Ovary (tissue), 7 donors: ENCODE measurements at regions not wholly inside any gene's neighbourhood (a gene's known extent, or its start where the extent isn't known, plus 50 kb on each side); places are given as distances from the start of the nearest gene placed in this dataset.

ENCODE experiments used
- DNase-seq, 5 donors: peaks; one replicate each; pipeline ENCODE4 v3.0.0-alpha.2; 2019 to 2020
- H3K27ac ChIP-seq, 2 donors: fragments of 200-600 bp; one replicate each; pipeline versions ENCODE4 v1.5.1 to v1.8.0; 2019 to 2022
- H3K27me3 ChIP-seq: fragments of 200-600 bp; one replicate; pipeline ENCODE4 v1.8.0; 2022
- H3K36me3 ChIP-seq: fragments of 200-600 bp; sonication (generic); one replicate; pipeline ENCODE4 v1.5.1; 2019
- H3K4me1 ChIP-seq: one replicate; pipeline ENCODE4 v1.8.1; 2013; ENCODE audit warnings: mild to moderate bottlenecking, moderate library complexity; ENCODE audit not compliant: insufficient read depth
- H3K4me3 ChIP-seq: fragments of 200-600 bp; sonication (generic); one replicate; pipeline ENCODE4 v1.5.1; 2017
- H3K9me3 ChIP-seq, 2 donors: fragments of 200-600 bp in 1 of 2; sonication (generic) in 1 of 2; one replicate each; pipeline versions ENCODE4 v1.5.1 to v1.8.1; 2013 to 2019; ENCODE audit warnings: mild to moderate bottlenecking in 1 of 2, moderate library complexity in 1 of 2
- EP300 ChIP-seq: sonication (generic); formaldehyde crosslinking; IDR thresholded peaks from one replicate; pipeline ENCODE4 v1.6.1; 2017; ENCODE audit warnings: antibody characterized with exemption
- POLR2A ChIP-seq: fragments of 450-650 bp; IDR thresholded peaks from one replicate; pipeline ENCODE4 v1.6.1; 2017; ENCODE audit warnings: antibody characterized with exemption, mild to moderate bottlenecking, moderate library complexity
- WGBS, 3 donors: extraction: QIAGEN DNeasy Blood & Tissue Kit in 1 of 3; methylation state at CpG; one replicate each; pipeline versions ENCODE4 v1.1.5 to v1.1.7; 2013 to 2017; 5-methylcytosine and 5-hydroxymethylcytosine counted together
- intact Hi-C, 4 donors: fragments of 100-400 bp; cut with DNase I; formaldehyde crosslinking; loops; one replicate each; pipeline versions ENCODE4 v1.11.0 to v1.15.1; 2022 to 2023
- TF ChIP-seq, protein P1 (sequence below), 3 donors: fragments of 450-650 bp in 2 of 3; fragments of 200-600 bp in 1 of 3; IDR thresholded peaks; one replicate each; pipeline versions ENCODE4 v1.5.1 to v1.8.0; 2016 to 2022; ENCODE audit warnings: antibody characterized with exemption in 3 of 3, mild to moderate bottlenecking in 1 of 3
- donor health status: DM: no; HTN: no; CAD: no; lungs with moderate emphysema.
- donor health status: DM: no; HTN: no; CAD: no.
- donor health status: Bipolar disorder and iron deficiency.
- donor health status: DM: no; HTN: no; CAD: no.
- donor health status: DM: yes; HTN: yes; CAD: no.

DNA sequence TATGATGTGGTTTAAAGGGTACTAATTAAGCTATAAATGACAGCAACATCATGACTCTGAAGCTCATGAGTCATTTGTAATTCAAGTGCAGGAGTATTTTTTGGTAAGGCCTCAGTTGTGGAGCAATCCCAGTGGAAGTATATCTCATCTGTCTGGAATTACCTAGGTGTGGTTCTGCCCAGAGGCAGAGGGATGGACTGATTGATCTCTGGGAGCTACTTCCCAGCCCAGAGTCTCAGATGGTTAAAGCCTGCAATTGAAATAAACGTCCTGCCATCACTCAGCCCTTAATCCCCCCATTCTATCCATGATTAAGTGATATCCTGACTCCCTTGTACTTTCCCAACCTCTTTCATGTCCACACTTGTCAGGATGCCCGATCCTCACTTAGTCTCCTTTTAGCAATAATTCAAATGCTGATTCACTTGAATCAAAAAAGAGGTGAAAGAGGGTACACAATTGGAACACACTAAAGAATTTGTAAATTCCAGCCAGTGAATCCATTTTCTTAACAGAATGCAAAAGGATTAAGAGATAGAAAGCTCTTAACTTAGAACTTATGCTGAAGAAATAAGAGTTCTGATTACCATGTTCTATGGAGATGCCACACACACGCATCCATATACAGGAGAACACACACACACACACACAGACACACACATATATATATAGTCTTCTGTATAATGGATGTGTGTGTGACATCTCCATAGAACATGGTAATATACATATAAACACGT lies 664.4 kb downstream of the NYAP2 start:
- Histone ChIP-seq H3K9me3 (no peaks in the 10 kb centered on the region), H3K27ac (no peak overlapping the region), H3K4me3 (no peak overlapping the region), H3K4me1 (peaks cover 2% of the 10 kb centered on the region), H3K27me3 (no peaks in the 10 kb centered on the region), H3K36me3 (no peaks in the 10 kb centered on the region)
- TF ChIP-seq, protein P1, sequence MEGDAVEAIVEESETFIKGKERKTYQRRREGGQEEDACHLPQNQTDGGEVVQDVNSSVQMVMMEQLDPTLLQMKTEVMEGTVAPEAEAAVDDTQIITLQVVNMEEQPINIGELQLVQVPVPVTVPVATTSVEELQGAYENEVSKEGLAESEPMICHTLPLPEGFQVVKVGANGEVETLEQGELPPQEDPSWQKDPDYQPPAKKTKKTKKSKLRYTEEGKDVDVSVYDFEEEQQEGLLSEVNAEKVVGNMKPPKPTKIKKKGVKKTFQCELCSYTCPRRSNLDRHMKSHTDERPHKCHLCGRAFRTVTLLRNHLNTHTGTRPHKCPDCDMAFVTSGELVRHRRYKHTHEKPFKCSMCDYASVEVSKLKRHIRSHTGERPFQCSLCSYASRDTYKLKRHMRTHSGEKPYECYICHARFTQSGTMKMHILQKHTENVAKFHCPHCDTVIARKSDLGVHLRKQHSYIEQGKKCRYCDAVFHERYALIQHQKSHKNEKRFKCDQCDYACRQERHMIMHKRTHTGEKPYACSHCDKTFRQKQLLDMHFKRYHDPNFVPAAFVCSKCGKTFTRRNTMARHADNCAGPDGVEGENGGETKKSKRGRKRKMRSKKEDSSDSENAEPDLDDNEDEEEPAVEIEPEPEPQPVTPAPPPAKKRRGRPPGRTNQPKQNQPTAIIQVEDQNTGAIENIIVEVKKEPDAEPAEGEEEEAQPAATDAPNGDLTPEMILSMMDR (IDR thresholded peaks at IDR 0.05), result no peak
- intact Hi-C loops, result no loop called here
- no peak for DNase-seq
- WGBS, 3 donors, result 83 to 86% (median 85%) methylated on average over 4 of the region's 4 CpGs

DNA sequence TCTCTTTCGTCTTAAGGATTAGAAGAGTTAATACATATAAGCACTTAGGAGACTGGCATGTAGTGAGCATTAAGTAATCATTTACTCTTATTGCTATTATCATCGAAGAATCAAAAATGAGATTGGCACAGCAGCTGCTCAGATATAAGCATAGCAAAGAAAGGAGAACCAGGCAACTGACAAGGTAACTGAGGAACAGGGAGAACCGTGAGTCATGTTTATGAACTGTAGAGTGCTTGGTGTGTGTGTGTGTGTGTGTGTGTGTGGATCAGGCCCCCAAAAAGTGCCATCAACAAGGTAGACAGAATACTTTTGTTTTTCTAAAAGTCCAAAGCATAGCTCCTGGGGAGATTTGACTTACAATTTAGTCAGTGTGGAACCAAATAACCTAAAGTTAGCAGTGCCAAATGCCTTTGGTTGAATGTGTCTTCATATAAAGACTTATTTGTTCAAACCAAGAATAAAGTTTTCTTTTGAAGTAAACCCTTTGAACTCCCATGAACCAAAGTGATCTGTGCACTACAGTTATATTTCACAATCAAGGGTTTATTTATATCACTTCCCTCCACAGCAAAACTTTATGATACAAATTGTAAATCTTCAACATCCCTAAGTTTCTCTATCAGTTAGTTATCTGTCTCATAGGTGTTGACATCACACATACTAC lies 660.6 kb downstream of the NYAP2 start:
- intact Hi-C loops, result no loop called here
- Histone ChIP-seq H3K9me3 (no peaks in the 10 kb centered on the region), H3K4me1 (no peaks in the 10 kb centered on the region), H3K27me3 (no peaks in the 10 kb centered on the region), H3K27ac (no peak overlapping the region), H3K36me3 (no peaks in the 10 kb centered on the region), H3K4me3 (no peak overlapping the region)
- WGBS, 3 donors, result 61 to 76% (median 63%) methylated on average over 3 of the region's 3 CpGs
- DNase-seq, result no peak
- TF ChIP-seq, protein P1 (IDR thresholded peaks at IDR 0.05), result no peak
- TF ChIP-seq POLR2A (no peak), EP300 (no peak)

DNA sequence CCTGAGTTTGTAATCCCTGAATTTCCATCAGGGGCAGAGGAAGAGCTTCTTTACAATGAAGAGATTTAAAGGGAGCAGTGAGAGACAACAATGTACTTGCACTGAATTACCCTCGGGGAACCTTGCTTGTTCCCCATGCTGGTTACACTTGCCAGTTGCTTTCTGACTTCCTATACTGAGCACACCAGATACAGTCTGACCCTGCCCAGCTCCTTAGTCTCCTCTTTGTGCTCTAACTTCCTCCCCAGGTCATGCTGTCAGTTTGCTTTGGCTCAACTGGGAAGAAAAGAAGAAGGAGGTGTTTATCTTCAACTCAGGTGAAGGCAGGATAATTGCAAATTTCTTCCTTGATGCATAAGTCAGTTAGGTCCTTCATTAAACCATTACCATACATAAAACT lies 658.4 kb downstream of the NYAP2 start:
- DNase-seq, result no peak
- H3K9me3 ChIP-seq, result no peaks in the 10 kb centered on the region
- H3K4me3 ChIP-seq, result no peak overlapping the region
- 41 to 52% (median 48%) methylated on average over 1 of the region's 1 CpG for WGBS, 3 donors
- TF ChIP-seq EP300, result no peak
- TF ChIP-seq POLR2A, result no peak
- TF ChIP-seq, protein P1 (IDR thresholded peaks at IDR 0.05), result no peak
- H3K27me3 ChIP-seq, result no peaks in the 10 kb centered on the region
- no peak overlapping the region for H3K27ac ChIP-seq
- intact Hi-C loops, result no loop called here
- no peaks in the 10 kb centered on the region for H3K4me1 ChIP-seq
- H3K36me3 ChIP-seq, result no peaks in the 10 kb centered on the region

DNA sequence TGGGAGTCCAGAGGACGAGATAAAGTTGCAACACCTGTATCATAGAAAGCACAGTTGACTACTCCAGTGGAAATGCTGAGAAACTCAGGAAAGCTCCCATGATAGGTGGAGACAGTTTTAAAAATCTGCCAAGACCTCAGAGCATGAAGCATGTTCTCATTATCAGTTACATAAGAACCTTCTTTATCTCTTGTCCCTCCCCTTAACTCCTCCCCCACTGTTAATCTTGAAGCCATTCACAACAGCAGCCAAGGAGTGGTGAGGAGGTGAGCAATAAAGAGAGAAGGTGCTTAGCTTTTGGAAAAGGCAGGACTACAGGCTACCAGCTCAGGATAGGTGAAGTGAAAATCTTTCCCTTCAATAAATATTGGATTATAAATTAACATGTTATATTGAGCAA lies 657.9 kb downstream of the NYAP2 start:
- Histone ChIP-seq H3K27me3 (no peaks in the 10 kb centered on the region), H3K4me1 (no peaks in the 10 kb centered on the region), H3K4me3 (no peak overlapping the region), H3K36me3 (no peaks in the 10 kb centered on the region), H3K9me3 (no peaks in the 10 kb centered on the region), H3K27ac (no peak overlapping the region)
- intact Hi-C loops, result no loop called here
- no peak for DNase-seq
- TF ChIP-seq POLR2A (no peak), EP300 (no peak)
- TF ChIP-seq, protein P1 (IDR thresholded peaks at IDR 0.05), result no peak
- WGBS, 3 donors, result 48 to 59% (median 59%) methylated on average over 1 of the region's 1 CpG
